HG03025 (cell line): ENCODE measurements at regions not wholly inside any gene's neighbourhood (a gene's known extent, or its start where the extent isn't known, plus 50 kb on each side); places are given as distances from the start of the nearest gene placed in this dataset.

ENCODE experiments used
- ATAC-seq: cut with Tn5 transposase; IDR thresholded peaks from one replicate; pipeline ENCODE4 v1.9.1; 2021; ENCODE audit warnings: mild to moderate bottlenecking, moderate library complexity; ENCODE audit not compliant: unreplicated experiment, low FRiP score

- ATAC-seq = no peak
Observed at GRCh38 chr2:56099963-56100362, 83.8 kb upstream of the CCDC85A start.

DNA sequence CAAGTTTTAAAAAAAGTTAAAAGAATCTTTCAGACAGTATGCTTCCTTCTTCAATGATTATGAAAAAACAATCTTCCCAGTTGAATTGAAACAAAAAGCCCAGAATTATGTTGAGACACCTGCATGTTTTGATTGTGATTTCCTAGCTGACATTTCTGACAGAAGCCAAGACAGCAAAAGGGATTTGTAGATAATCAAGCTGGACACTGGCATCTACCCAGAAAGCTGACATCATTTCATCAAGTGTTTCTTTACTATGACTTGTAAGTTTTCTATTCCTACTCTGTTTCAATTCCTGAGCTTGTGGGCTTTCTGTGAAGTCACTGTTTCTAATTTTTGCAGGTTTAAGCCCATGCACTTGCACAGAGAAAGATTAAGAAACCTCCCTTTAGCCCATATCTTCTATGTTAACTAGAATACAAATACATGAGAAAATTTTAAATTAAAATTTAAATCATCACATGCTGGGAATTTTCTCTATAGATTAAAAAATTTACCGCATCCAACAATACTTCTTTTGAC is 82.9 kb upstream of the CCDC85A start:
- ATAC-seq = no peak

DNA sequence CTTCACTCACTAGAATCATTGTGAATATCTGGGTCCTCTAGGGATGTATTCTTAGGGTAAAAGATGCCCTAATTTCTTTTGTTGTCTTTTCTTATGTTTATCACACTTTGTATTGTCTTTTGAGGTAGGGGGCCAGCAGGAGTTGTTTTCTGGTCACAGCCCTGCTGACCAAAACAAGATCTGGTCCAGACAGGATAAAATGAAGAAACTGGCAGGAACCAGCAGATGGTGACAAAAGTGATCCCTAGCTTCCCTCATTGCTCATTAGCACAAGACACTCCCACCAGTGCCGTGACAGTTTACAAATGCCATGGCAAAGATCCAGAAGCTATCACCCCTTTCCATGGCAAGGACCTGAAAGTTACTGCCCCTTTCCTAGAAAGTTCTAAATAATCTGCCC is 81.7 kb upstream of the CCDC85A start:
- no peak for ATAC-seq

DNA sequence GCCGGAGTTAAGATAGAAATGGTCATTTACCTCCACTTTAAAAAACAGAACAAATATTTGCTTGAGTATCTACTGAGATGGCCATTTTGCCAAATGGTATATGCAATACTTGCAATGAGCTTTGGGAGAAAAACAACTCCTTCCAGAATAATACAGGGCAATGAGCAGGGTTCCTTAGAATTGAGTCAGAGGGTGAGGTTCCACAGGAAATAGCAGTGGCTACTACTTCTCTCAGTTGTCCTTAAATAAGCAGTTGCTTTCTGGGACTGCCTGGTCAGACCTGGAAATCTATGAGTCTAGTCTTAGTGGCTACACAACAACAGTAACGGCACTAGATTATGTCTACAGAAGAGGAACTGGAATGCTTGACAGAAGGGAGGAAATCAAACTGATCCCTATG is 80.9 kb upstream of the CCDC85A start:
- ATAC-seq = no peak

DNA sequence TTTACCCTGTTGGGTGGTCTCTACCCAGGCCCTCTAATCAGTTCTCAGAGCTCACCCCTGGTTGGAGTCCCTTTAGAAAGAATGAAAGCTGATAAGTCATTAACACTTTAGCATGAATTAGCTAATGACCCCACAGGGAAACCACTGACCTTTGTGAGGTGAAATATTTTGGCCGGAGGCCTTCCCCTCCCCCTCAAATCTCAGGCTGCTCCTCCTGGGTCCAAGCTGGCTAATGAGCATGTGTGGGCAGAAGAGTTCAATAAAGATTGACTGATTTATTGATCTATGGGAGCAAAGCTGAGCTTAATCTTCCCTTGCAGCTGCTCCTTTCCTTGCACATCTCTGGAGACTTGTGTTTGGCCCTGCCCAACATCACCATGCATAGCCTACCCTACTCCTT is 78.8 kb upstream of the CCDC85A start:
- ATAC-seq = no peak

DNA sequence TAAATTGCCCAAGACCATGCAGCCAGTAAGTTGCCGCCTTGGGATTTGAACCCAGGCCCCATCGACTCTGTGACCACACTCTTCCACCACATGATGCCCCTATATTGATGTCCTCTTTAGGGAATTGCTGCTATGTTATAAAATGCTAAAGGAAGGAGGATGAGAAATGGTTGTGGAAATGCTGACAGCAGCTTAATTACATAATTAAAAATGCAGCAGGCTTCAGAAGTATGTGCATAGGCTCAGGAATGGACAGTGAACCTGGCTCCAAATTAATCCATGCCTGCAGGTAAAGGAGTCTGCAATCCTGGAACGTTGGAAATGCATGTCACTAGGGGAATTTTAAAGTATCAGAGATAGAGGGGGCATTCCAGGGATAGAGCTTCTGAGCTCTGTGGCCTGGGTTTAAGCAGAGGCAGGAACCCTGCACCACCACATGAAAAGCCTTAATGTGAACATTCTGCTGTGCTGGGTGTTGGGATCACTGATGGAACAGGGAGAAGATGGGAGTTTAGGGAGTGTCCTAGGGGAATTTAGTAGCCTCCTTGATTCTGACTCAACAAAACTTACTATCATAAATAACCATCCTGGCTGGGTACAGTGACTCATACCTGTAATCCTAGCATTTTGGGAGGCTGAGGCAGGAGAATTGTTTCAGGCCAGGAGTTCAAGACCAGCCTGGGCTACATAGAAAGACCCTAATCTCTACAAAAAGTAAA is 76.1 kb upstream of the CCDC85A start:
- ATAC-seq = no peak

GRCh38 chr2:56108806-56109205 is 75.0 kb upstream of the CCDC85A start:
- ATAC-seq = no peak

DNA sequence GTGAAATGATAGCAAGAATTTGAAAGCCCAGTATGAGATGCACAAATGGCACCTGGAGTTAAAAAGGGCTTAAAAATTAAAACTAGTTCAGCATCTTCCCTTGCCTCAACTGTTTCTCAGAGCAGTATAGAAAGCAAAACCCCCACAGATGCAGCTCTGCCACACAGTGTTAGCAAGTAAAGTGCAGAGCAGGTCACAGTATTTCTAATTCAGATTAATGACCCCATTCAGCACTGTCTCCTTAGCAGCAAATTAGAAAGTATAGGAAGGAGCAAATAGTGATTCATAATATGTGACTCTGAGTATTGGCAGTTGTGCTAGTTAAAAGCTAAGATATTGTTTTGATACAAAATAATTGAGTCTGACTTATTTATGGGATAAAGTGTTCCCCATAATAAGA is 73.8 kb upstream of the CCDC85A start:
- ATAC-seq = no peak

DNA sequence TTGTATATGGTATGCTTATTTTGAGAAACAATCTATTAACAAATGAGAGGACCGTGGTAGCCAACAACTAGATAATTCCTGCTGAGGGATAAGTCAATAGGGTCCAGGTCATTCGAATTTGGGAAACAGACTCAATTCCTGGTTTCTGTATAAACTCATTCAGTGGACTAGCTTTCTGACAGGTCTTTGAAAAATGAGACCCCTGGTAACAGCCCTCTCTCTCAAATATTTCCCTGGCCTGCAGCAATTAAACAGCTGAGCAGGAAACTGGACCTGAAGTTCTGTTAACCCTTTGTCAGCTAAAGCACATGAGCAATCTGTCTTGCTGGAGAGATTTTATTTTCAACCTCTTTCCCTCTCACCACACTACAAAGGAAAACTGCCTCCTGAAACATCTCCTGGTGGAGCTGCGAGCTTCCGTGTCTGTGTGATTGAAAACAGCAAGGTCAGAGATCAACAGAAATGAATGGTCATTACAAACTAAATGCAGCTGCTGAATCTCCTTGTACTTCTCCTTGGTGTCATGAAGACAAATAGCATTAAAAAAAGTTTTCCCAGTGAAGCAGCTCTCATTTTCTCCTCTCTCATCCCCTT is 70.3 kb upstream of the CCDC85A start:
- ATAC-seq = no peak

DNA sequence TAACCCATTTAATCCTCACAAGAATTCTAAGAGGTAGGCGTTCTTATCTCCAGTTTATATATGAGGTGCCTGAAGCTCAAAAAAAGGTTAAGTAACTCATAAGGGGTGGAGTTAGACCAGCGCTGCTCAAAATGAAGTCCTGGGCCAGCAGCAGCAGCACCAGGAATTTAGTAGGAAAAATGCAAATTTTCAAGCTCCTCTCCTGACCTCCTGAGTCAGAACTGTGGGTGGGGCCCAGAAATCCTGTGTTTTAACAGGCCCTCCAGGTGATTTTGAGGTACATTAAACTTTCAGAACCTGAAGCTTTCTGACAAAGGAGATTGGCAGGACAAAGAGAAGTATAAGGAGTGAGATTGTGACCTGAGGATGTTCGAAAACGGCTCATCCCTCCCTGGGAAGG is 66.0 kb upstream of the CCDC85A start:
- no peak for ATAC-seq

- ATAC-seq = no peak
Observed at GRCh38 chr2:56118474-56118873, 65.3 kb upstream of the CCDC85A start.

GRCh38 chr2:56121995-56122394 is 61.8 kb upstream of the CCDC85A start:
- ATAC-seq = no peak

DNA sequence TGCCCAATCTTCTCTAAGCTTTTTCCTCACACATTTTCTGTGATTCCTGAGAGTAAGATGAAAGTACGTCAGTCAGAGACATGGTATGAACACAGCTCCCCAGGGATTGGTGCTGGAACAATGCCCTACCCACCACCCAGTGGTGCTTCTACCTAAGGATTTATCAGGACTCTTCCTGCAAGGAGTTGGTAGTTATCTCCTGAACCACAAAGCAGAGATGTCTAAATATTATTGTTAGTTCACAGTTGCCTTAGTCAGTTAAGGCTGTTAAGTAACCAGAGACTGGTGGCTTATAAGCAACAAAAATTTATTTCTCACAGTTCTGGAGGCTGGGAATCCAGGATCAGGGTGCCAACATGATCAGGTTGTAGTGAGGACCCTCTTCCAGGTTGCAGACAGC is 60.3 kb upstream of the CCDC85A start:
- no peak for ATAC-seq

DNA sequence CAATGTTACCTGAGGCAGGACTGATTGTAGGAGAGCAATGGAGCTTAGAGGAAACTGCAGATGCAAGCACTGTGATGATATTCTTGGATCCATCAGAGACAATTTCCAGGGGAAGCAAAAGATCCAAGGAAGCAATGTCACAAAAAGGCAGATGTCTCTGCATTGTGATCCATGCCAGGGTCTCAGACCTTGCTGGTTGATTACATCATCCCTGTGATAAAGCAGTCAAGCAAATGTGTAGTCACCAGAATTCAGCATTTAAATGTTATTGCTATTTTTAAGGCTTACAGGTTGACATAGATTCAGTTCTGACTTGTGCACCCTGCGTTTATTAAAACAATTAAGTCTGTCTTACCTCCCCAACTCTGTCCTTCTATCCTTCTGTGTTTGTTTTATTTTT is 56.8 kb upstream of the CCDC85A start:
- no peak for ATAC-seq

GRCh38 chr2:56127463-56128152 is 56.2 kb upstream of the CCDC85A start:
- no peak for ATAC-seq

GRCh38 chr2:56128235-56128634 is 55.6 kb upstream of the CCDC85A start:
- no peak for ATAC-seq

- no peak for ATAC-seq
Observed at GRCh38 chr2:56130463-56131070, 53.2 kb upstream of the CCDC85A start.

- ATAC-seq = no peak
Observed at GRCh38 chr2:56132138-56132537, 51.7 kb upstream of the CCDC85A start.

- no peak for ATAC-seq
Observed at GRCh38 chr2:56133441-56133840, 50.3 kb upstream of the CCDC85A start.

GRCh38 chr2:56133931-56134629 is 49.7 kb upstream of the CCDC85A start:
- ATAC-seq = no peak
